BE2C (cell line): ENCODE measurements at regions not wholly inside any gene's neighbourhood (a gene's known extent, or its start where the extent isn't known, plus 50 kb on each side); places are given as distances from the start of the nearest gene placed in this dataset.

ENCODE experiments used
- DNase-seq: peaks from one replicate; pipeline ENCODE4 v3.0.0-alpha.2; 2020
- H3K27me3 ChIP-seq: fragments of 250-450 bp; sonication (Bioruptor Pico); 2 replicates; pipeline ENCODE4 v1.5.1; 2020; ENCODE audit warnings: mild to moderate bottlenecking
- H3K36me3 ChIP-seq: fragments of 250-450 bp; sonication (Bioruptor Pico); 2 replicates; pipeline ENCODE4 v1.5.1; 2020; ENCODE audit warnings: mild to moderate bottlenecking
- H3K4me1 ChIP-seq: fragments of 250-450 bp; sonication (Bioruptor Pico); 2 replicates; pipeline ENCODE4 v1.5.1; 2020
- H3K4me3 ChIP-seq: 2 replicates; pipeline ENCODE4 v1.5.1; 2011; ENCODE audit warnings: low read depth, low read length
- H3K9me3 ChIP-seq: fragments of 250-450 bp; sonication (Bioruptor Pico); 2 replicates; pipeline ENCODE4 v1.5.1; 2020
- TF ChIP-seq, protein P1 (sequence below): IDR thresholded peaks from 2 replicates; pipeline ENCODE4 v1.5.1; 2012; ENCODE audit warnings: mild to moderate bottlenecking, low read depth, low read length

GRCh38 chr16:5681966-5682365 lies 584.4 kb upstream of the EEF2KMT start:
- Histone ChIP-seq H3K36me3 (no peaks in the 10 kb centered on the region), H3K4me3 (no peak overlapping the region), H3K4me1 (no peaks in the 10 kb centered on the region), H3K27me3 (no peaks in the 10 kb centered on the region), H3K9me3 (no peaks in the 10 kb centered on the region)
- TF ChIP-seq, protein P1, sequence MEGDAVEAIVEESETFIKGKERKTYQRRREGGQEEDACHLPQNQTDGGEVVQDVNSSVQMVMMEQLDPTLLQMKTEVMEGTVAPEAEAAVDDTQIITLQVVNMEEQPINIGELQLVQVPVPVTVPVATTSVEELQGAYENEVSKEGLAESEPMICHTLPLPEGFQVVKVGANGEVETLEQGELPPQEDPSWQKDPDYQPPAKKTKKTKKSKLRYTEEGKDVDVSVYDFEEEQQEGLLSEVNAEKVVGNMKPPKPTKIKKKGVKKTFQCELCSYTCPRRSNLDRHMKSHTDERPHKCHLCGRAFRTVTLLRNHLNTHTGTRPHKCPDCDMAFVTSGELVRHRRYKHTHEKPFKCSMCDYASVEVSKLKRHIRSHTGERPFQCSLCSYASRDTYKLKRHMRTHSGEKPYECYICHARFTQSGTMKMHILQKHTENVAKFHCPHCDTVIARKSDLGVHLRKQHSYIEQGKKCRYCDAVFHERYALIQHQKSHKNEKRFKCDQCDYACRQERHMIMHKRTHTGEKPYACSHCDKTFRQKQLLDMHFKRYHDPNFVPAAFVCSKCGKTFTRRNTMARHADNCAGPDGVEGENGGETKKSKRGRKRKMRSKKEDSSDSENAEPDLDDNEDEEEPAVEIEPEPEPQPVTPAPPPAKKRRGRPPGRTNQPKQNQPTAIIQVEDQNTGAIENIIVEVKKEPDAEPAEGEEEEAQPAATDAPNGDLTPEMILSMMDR, result no peak
- DNase-seq, result no peak

GRCh38 chr16:5678371-5678770 lies 580.8 kb upstream of the EEF2KMT start:
- Histone ChIP-seq H3K9me3 (no peaks in the 10 kb centered on the region), H3K4me3 (no peak overlapping the region), H3K36me3 (no peaks in the 10 kb centered on the region), H3K4me1 (no peaks in the 10 kb centered on the region), H3K27me3 (no peaks in the 10 kb centered on the region)
- TF ChIP-seq, protein P1, result no peak
- DNase-seq, result no peak

DNA sequence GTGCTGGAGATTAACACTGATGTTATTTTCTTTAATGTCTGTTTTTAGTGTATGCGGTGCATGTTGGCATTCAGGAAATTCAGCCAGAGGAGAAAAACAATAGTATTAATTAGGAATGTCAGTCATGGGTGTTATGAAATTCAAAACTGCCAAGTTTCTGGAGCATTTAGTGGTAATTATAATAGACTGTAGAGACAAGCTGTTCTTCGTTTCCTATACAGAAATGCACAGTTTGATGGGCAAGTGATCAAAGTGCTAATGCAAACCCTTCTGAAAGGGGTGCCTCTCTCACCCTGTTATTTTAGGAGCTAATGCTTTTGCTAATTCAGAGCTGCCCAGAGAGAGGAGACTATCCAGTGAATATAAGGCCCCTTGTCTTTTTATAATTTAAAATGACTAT lies 573.8 kb upstream of the EEF2KMT start:
- Histone ChIP-seq H3K4me3 (no peak overlapping the region), H3K27me3 (no peaks in the 10 kb centered on the region), H3K9me3 (no peaks in the 10 kb centered on the region), H3K36me3 (no peaks in the 10 kb centered on the region), H3K4me1 (0 out of 2 replicates have a peak, but pooled peaks cover 6% of the 10 kb centered on the region)
- TF ChIP-seq, protein P1, result no peak
- DNase-seq, result no peak

- Histone ChIP-seq H3K27me3 (no peaks in the 10 kb centered on the region), H3K36me3 (no peaks in the 10 kb centered on the region), H3K4me1 (0 out of 2 replicates have a peak, but pooled peaks cover 6% of the 10 kb centered on the region), H3K9me3 (no peaks in the 10 kb centered on the region), H3K4me3 (no peak overlapping the region)
- DNase-seq, result no peak
- TF ChIP-seq, protein P1, result no peak
These were observed 572.6 kb upstream of the EEF2KMT start for GRCh38 chr16:5670198-5670597.

GRCh38 chr16:5668553-5668952 lies 571.0 kb upstream of the EEF2KMT start:
- no peaks in the 10 kb centered on the region for H3K27me3 ChIP-seq
- H3K36me3 ChIP-seq, result no peaks in the 10 kb centered on the region
- H3K4me3 ChIP-seq, result no peak overlapping the region
- peak; percentile 26 for DNase-seq
- TF ChIP-seq, protein P1, result no peak
- 0 out of 2 replicates have a peak, but pooled peaks cover 6% of the 10 kb centered on the region for H3K4me1 ChIP-seq
- H3K9me3 ChIP-seq, result no peaks in the 10 kb centered on the region

DNA sequence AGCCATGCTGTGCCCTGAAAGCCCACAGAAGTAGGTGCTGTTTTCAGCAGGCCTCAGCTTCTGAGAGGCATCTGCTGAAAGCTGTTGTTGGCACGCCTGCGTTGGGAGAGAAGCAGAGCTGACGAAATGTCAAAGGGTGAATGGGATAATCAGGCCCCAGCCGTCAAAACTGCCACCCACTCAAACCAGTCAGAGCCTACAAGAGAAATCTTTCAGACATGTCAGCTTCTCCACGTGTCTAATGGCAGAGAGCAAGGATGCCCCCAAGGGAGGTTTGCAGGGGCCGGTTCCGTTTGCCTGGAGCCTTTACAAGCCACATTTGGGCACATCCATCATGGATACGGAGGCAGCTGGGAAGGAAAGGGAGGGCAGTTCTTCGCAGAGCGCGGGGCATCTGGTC lies 568.2 kb upstream of the EEF2KMT start:
- no peak for DNase-seq
- Histone ChIP-seq H3K9me3 (no peaks in the 10 kb centered on the region), H3K27me3 (no peaks in the 10 kb centered on the region), H3K4me3 (no peak overlapping the region), H3K36me3 (no peaks in the 10 kb centered on the region), H3K4me1 (0 out of 2 replicates have a peak, but pooled peaks cover 6% of the 10 kb centered on the region)
- TF ChIP-seq, protein P1, result no peak
